Smooth muscle cell (in vitro differentiated cells): ENCODE measurements at regions not wholly inside any gene's neighbourhood (a gene's known extent, or its start where the extent isn't known, plus 50 kb on each side); places are given as distances from the start of the nearest gene placed in this dataset.

Source experiments
- DNase-seq: peaks from one replicate; lab custom pipeline; 2025; ENCODE audit not compliant: unreplicated experiment; lab: John Stamatoyannopoulos, UW
- H2AFZ ChIP-seq: fragments of 200-600 bp; sonication (generic); 2 replicates; pipeline ENCODE4 v1.6.0; 2016; ENCODE audit warnings: antibody characterized with exemption, low read depth, mild to moderate bottlenecking
- H3F3A ChIP-seq: fragments of 200-600 bp; sonication (generic); 2 replicates; pipeline ENCODE4 v1.6.0; 2017; ENCODE audit warnings: antibody characterized with exemption, low read depth
- H3K27ac ChIP-seq: fragments of 200-600 bp; sonication (generic); 2 replicates; pipeline ENCODE4 v1.5.1; 2016; ENCODE audit warnings: low read depth, mild to moderate bottlenecking
- H3K27me3 ChIP-seq: fragments of 200-600 bp; sonication (generic); 2 replicates; pipeline ENCODE4 v1.6.1; 2016; ENCODE audit warnings: low read depth, mild to moderate bottlenecking
- H3K36me3 ChIP-seq: fragments of 200-600 bp; sonication (generic); 2 replicates; pipeline ENCODE4 v1.5.1; 2016; ENCODE audit warnings: low read depth
- H3K4me1 ChIP-seq: fragments of 200-600 bp; sonication (generic); 2 replicates; pipeline ENCODE4 v1.5.1; 2016; ENCODE audit warnings: low read depth
- H3K4me2 ChIP-seq: fragments of 200-600 bp; sonication (generic); 2 replicates; pipeline ENCODE4 v1.6.0; 2016; ENCODE audit warnings: mild to moderate bottlenecking
- H3K4me3 ChIP-seq: fragments of 200-600 bp; sonication (generic); 2 replicates; pipeline ENCODE4 v1.5.1; 2016; ENCODE audit warnings: mild to moderate bottlenecking
- H3K79me2 ChIP-seq: fragments of 200-600 bp; sonication (generic); 2 replicates; pipeline ENCODE4 v1.6.0; 2016; ENCODE audit warnings: low read depth, mild to moderate bottlenecking
- H3K9ac ChIP-seq: fragments of 200-600 bp; sonication (generic); 2 replicates; pipeline ENCODE4 v1.6.0; 2016; ENCODE audit warnings: low read depth
- H3K9me3 ChIP-seq: fragments of 200-600 bp; sonication (generic); replicated peaks from 2 replicates; pipeline ENCODE4 v1.5.1; 2016; ENCODE audit warnings: low read depth
- H4K20me1 ChIP-seq: fragments of 200-600 bp; sonication (generic); 2 replicates; pipeline ENCODE4 v1.6.0; 2016; ENCODE audit warnings: low read depth
- WGBS: methylation state at CpG from one replicate; pipeline ENCODE4 v1.1.7; 2016; ENCODE audit warnings: low lambda C conversion rate; 5-methylcytosine and 5-hydroxymethylcytosine counted together
- TF ChIP-seq, protein P1 (sequence below): fragments of 200-600 bp; sonication (generic); IDR thresholded peaks from 2 replicates; pipeline ENCODE4 v1.5.1; 2017; ENCODE audit warnings: borderline replicate concordance, mild to moderate bottlenecking, antibody characterized with exemption; ENCODE audit not compliant: insufficient read depth, poor library complexity, severe bottlenecking

DNA sequence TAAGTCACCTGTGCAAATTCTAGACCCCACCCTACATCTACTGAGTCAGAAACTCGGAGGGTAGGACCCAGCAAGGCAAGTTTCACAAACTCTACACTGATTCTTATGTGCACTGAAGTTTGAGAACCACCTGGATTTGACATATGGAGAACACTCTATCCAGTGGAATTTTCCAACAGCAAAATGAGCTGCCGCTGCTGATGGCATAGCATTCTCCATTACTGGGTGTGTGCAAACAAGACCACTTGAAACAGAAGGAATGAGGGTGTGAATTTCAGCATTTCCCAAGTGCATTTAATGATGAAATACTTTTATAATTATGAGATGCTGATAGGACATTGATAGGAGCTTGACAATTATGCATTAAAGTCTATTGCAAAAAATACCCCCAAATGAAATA is 229.1 kb upstream of the IL12B start:
- no peak overlapping the region for H3K4me3 ChIP-seq
- DNase-seq: no peak
- H3K4me1 ChIP-seq: no peaks in the 10 kb centered on the region
- H3K27me3 ChIP-seq: no peaks in the 10 kb centered on the region
- WGBS: 87% methylated on average over 2 of the region's 2 CpGs
- no peak overlapping the region for H3K9ac ChIP-seq
- H3K79me2 ChIP-seq: no peaks in the 10 kb centered on the region
- H3K27ac ChIP-seq: no peak overlapping the region
- H3F3A ChIP-seq: no peaks in the 10 kb centered on the region
- TF ChIP-seq, protein P1, sequence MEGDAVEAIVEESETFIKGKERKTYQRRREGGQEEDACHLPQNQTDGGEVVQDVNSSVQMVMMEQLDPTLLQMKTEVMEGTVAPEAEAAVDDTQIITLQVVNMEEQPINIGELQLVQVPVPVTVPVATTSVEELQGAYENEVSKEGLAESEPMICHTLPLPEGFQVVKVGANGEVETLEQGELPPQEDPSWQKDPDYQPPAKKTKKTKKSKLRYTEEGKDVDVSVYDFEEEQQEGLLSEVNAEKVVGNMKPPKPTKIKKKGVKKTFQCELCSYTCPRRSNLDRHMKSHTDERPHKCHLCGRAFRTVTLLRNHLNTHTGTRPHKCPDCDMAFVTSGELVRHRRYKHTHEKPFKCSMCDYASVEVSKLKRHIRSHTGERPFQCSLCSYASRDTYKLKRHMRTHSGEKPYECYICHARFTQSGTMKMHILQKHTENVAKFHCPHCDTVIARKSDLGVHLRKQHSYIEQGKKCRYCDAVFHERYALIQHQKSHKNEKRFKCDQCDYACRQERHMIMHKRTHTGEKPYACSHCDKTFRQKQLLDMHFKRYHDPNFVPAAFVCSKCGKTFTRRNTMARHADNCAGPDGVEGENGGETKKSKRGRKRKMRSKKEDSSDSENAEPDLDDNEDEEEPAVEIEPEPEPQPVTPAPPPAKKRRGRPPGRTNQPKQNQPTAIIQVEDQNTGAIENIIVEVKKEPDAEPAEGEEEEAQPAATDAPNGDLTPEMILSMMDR: no peak
- H2AFZ ChIP-seq: no peak overlapping the region
- no peaks in the 10 kb centered on the region for H3K36me3 ChIP-seq
- no peak overlapping the region for H3K4me2 ChIP-seq
- H4K20me1 ChIP-seq: no peaks in the 10 kb centered on the region
- no peaks in the 10 kb centered on the region for H3K9me3 ChIP-seq

GRCh38 chr5:159560088-159560487 is 229.8 kb upstream of the IL12B start:
- Histone ChIP-seq H3K27ac (no peak overlapping the region), H3F3A (no peaks in the 10 kb centered on the region), H3K9ac (no peak overlapping the region), H3K4me2 (no peak overlapping the region), H3K36me3 (no peaks in the 10 kb centered on the region), H3K9me3 (no peaks in the 10 kb centered on the region), H3K27me3 (no peaks in the 10 kb centered on the region), H3K4me3 (no peak overlapping the region), H4K20me1 (no peaks in the 10 kb centered on the region), H3K4me1 (no peaks in the 10 kb centered on the region), H2AFZ (no peak overlapping the region), H3K79me2 (no peaks in the 10 kb centered on the region)
- DNase-seq: no peak
- TF ChIP-seq, protein P1: no peak
- WGBS: 83% methylated on average over 7 of the region's 7 CpGs

- Histone ChIP-seq H3F3A (no peaks in the 10 kb centered on the region), H3K9ac (no peak overlapping the region), H3K27me3 (no peaks in the 10 kb centered on the region), H3K36me3 (no peaks in the 10 kb centered on the region), H3K27ac (no peak overlapping the region), H3K79me2 (no peaks in the 10 kb centered on the region), H3K4me3 (no peak overlapping the region), H4K20me1 (no peaks in the 10 kb centered on the region), H3K4me2 (no peak overlapping the region), H2AFZ (no peak overlapping the region), H3K4me1 (no peaks in the 10 kb centered on the region), H3K9me3 (no peaks in the 10 kb centered on the region)
- 85% methylated on average over 2 of the region's 2 CpGs for WGBS
- no peak for DNase-seq
- TF ChIP-seq, protein P1: no peak
Observed at GRCh38 chr5:159564031-159564430, 233.7 kb upstream of the IL12B start.

DNA sequence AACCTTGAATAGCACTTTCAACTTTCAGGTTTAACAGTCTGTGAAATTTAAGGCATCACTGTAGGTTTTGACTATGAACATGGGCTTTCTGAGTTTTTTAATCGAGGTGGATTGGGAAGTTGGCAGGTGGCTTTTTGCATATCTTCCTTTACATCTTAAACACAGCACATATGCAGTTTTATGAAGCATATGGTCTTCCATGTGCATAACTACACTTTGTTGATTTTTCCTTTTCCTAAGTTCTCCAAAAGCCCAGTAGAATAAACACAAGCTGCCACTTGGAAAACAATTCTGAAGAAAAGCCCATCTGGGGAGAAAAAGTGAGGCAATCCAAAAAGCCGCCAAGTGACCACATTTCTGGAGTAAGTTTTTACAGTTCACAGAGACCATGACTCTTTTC is 236.5 kb upstream of the IL12B start:
- no peak overlapping the region for H3K9ac ChIP-seq
- H3K36me3 ChIP-seq: no peaks in the 10 kb centered on the region
- TF ChIP-seq, protein P1: no peak
- no peak overlapping the region for H3K4me2 ChIP-seq
- no peaks in the 10 kb centered on the region for H3F3A ChIP-seq
- no peaks in the 10 kb centered on the region for H3K4me1 ChIP-seq
- 90% methylated on average over 2 of the region's 2 CpGs for WGBS
- no peaks in the 10 kb centered on the region for H4K20me1 ChIP-seq
- no peak overlapping the region for H3K4me3 ChIP-seq
- H3K27ac ChIP-seq: no peak overlapping the region
- DNase-seq: no peak
- H2AFZ ChIP-seq: no peak overlapping the region
- H3K79me2 ChIP-seq: no peaks in the 10 kb centered on the region
- no peaks in the 10 kb centered on the region for H3K27me3 ChIP-seq
- no peaks in the 10 kb centered on the region for H3K9me3 ChIP-seq
